Tongue (tissue), 1 donor: ENCODE measurements at regions not wholly inside any gene's neighbourhood (a gene's known extent, or its start where the extent isn't known, plus 50 kb on each side); places are given as distances from the start of the nearest gene placed in this dataset.
"Not testable (repeated sequence)": the region's sequence is repeated elsewhere in the genome, so short reads cannot be mapped to it uniquely, and the experiment has no call there.

Experiments used
- DNase-seq: peaks from one replicate; pipeline ENCODE4 v3.0.0-alpha.2; 2015

GRCh38 chr5:82601861-82602260, 323.7 kb upstream of the RPS23 start:
- no peak for DNase-seq

- no peak for DNase-seq
These were observed 322.9 kb upstream of the RPS23 start for GRCh38 chr5:82601077-82601476.

GRCh38 chr5:82599692-82600091, 321.5 kb upstream of the RPS23 start:
- no peak for DNase-seq

GRCh38 chr5:82599030-82599429, 320.9 kb upstream of the RPS23 start:
- DNase-seq, result no peak

- no peak for DNase-seq
These were observed 319.3 kb upstream of the RPS23 start for GRCh38 chr5:82597437-82597836.

GRCh38 chr5:82596451-82596850, 318.3 kb upstream of the RPS23 start:
- peak; percentile 47 for DNase-seq

- DNase-seq, result no peak
These were observed 317.0 kb upstream of the RPS23 start for GRCh38 chr5:82595113-82595512.

- no peak for DNase-seq
These were observed 315.9 kb upstream of the RPS23 start for GRCh38 chr5:82594097-82594496.

- peak; percentile 7 for DNase-seq
These were observed 315.3 kb upstream of the RPS23 start for GRCh38 chr5:82593481-82593880.

GRCh38 chr5:82591021-82591515, 312.9 kb upstream of the RPS23 start:
- DNase-seq, result no peak

- no peak for DNase-seq
These were observed 312.0 kb upstream of the RPS23 start for GRCh38 chr5:82590112-82590511.

GRCh38 chr5:82586661-82587310, 308.6 kb upstream of the RPS23 start:
- DNase-seq, result peak; percentile 47

GRCh38 chr5:82586181-82586580, 308.0 kb upstream of the RPS23 start:
- peak; percentile 60 for DNase-seq

- DNase-seq, result no peak
These were observed 306.5 kb upstream of the RPS23 start for GRCh38 chr5:82584631-82585030.

- DNase-seq, result not testable (repeated sequence)
These were observed 305.2 kb upstream of the RPS23 start for GRCh38 chr5:82583331-82583730.

GRCh38 chr5:82564963-82565362, 286.8 kb upstream of the RPS23 start:
- DNase-seq, result no peak

GRCh38 chr5:82563745-82564144, 285.6 kb upstream of the RPS23 start:
- no peak for DNase-seq

GRCh38 chr5:82562696-82563240, 284.6 kb upstream of the RPS23 start:
- DNase-seq, result no peak

GRCh38 chr5:82561797-82562196, 283.6 kb upstream of the RPS23 start:
- peak; percentile 74 for DNase-seq

GRCh38 chr5:82560969-82561368, 282.8 kb upstream of the RPS23 start:
- no peak for DNase-seq

GRCh38 chr5:82560561-82560960, 282.4 kb upstream of the RPS23 start:
- DNase-seq, result peak; percentile 81

- peak; percentile 48 for DNase-seq
These were observed 273.8 kb upstream of the RPS23 start for GRCh38 chr5:82551840-82552385.

- peak; percentile 67 for DNase-seq
These were observed 273.0 kb upstream of the RPS23 start for GRCh38 chr5:82551192-82551591.

GRCh38 chr5:82549263-82549662, 271.1 kb upstream of the RPS23 start:
- DNase-seq, result no peak
